Rectal smooth muscle tissue (tissue), 1 donor: ENCODE measurements at regions not wholly inside any gene's neighbourhood (a gene's known extent, or its start where the extent isn't known, plus 50 kb on each side); places are given as distances from the start of the nearest gene placed in this dataset.
A peak's percentile ranks its signal among the peaks of the same experiment; 100 is the strongest.
"Not testable (repeated sequence)": the region's sequence is repeated elsewhere in the genome, so short reads cannot be mapped to it uniquely, and the experiment has no call there.

Experiments used
- H3K27ac ChIP-seq: one replicate; pipeline ENCODE4 v1.7.0; 2013; ENCODE audit warnings: low read depth, low read length, inconsistent platforms
- H3K27me3 ChIP-seq: one replicate; pipeline ENCODE4 v1.7.0; 2013; ENCODE audit warnings: low read length; ENCODE audit not compliant: control insufficient read depth, insufficient read depth
- H3K36me3 ChIP-seq: one replicate; pipeline ENCODE4 v1.7.0; 2013; ENCODE audit warnings: low read length; ENCODE audit not compliant: control insufficient read depth, insufficient read depth
- H3K4me1 ChIP-seq: one replicate; pipeline ENCODE4 v1.7.0; 2013; ENCODE audit warnings: low read length; ENCODE audit not compliant: control insufficient read depth, insufficient read depth
- H3K4me3 ChIP-seq: one replicate; pipeline ENCODE4 v1.7.0; 2013; ENCODE audit warnings: low read length
- H3K9ac ChIP-seq: one replicate; pipeline ENCODE4 v1.7.0; 2013; ENCODE audit warnings: low read length

DNA sequence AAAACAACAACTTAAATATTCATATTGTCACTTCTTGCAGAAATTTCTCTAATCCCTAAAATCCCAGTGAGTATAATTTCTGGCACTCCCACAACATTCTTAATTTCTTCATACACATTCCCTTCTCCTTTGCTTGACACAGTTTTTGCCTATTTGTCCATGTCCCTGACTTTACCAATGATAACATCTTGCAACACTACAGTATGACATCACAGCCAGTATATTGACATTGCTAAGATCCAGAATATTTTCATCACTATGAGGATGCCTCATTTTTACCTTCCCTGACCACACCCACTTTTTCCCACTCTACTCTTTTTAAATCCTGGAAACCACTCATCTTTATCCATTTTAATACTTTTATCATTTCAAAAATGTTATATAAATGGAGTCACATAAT, 292.3 kb upstream of the GK2 start:
- no peaks in the 10 kb centered on the region for H3K27me3 ChIP-seq
- no peaks in the 10 kb centered on the region for H3K36me3 ChIP-seq
- H3K27ac ChIP-seq, result no peak overlapping the region
- H3K4me1 ChIP-seq, result no peaks in the 10 kb centered on the region
- no peak overlapping the region for H3K9ac ChIP-seq
- no peak overlapping the region for H3K4me3 ChIP-seq

DNA sequence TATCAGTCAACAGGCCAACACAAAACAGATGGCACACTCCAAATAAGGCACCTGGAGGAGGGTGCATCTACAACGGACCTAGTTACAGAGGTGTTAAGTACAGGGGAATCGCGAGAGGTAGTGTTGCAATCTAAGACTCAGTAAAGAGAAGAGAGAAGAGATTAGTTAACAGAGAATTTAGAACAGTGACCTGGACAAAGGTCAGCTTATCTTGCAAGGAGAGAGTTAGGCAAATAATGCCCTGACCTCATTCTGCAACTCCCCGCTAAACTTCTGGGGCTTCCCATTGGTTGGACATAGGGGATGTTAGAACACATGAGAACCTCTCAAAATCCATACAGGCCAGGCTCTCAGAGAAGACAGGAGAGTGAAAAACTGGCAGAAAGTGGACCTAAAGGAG, 289.4 kb upstream of the GK2 start:
- Histone ChIP-seq H3K36me3 (no peaks in the 10 kb centered on the region), H3K27ac (no peak overlapping the region), H3K27me3 (no peaks in the 10 kb centered on the region), H3K4me3 (no peak overlapping the region), H3K4me1 (no peaks in the 10 kb centered on the region), H3K9ac (no peak overlapping the region)

DNA sequence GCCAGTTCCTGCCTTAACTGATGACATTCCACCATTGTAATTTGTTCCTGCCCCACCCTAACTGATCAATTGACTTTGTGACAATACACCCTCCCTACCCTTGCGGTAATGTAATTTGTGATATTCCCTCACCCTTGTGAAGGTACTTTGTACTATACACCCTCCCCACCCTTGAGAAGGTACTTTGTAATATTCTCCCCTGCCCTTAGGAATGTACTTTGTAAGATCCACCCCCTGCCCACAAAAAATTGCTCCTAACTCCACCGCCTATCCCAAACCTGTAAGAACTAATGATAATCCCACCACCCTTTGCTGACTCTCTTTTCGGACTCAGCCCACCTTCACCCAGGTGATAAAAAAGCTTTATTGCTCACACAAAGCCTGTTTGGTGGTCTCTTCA, 288.5 kb upstream of the GK2 start:
- not testable (repeated sequence) for H3K27me3 ChIP-seq, H3K36me3 ChIP-seq, H3K4me1 ChIP-seq, H3K9ac ChIP-seq, H3K27ac ChIP-seq, H3K4me3 ChIP-seq

DNA sequence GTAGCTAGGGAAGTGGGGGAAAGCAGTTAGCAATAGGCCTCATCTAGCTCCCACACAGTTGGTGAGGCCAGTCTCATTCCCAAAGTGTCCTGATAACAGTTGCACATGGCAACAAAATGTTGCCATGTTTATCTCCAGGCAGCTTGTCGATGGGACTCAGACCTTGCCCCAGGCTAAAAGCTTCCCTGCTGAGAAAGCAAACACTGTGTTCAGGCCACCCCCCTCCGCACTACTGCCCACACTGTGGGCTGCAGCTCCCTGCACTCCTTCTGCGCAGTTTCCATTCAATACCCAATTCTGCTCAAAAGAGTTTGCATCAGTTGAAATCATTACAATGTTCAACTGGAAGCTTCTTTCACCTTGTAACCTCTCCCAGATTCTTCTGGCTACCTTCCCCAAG, 287.8 kb upstream of the GK2 start:
- H3K9ac ChIP-seq, result no peak overlapping the region
- H3K36me3 ChIP-seq, result no peaks in the 10 kb centered on the region

DNA sequence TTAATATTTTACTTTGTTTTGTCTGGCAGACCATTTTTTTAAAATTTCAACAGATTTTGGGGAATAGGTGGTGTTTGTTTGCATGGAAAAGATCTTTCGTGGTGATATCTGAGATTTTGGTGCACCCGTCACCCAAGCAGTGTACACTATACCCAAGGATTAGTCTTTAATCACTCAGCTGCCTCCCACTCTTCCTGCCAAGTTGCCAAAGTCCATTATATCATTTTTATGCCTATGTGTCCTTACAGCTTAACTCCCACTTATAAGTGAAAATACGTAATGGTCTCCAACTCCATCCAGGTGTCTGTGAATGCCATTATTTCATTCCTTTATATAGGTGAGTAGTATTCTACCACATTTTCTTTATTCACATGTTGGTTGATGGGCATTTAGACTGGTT, 281.7 kb upstream of the GK2 start:
- Histone ChIP-seq H3K4me3 (no peak overlapping the region), H3K4me1 (no peaks in the 10 kb centered on the region), H3K27ac (no peak overlapping the region), H3K27me3 (no peaks in the 10 kb centered on the region), H3K36me3 (no peaks in the 10 kb centered on the region), H3K9ac (no peak overlapping the region)

More for the DNA sequence above, 287.8 kb upstream of the GK2 start:
- Histone ChIP-seq H3K27ac (no peak overlapping the region), H3K27me3 (no peaks in the 10 kb centered on the region), H3K4me1 (no peaks in the 10 kb centered on the region), H3K4me3 (no peak overlapping the region)

DNA sequence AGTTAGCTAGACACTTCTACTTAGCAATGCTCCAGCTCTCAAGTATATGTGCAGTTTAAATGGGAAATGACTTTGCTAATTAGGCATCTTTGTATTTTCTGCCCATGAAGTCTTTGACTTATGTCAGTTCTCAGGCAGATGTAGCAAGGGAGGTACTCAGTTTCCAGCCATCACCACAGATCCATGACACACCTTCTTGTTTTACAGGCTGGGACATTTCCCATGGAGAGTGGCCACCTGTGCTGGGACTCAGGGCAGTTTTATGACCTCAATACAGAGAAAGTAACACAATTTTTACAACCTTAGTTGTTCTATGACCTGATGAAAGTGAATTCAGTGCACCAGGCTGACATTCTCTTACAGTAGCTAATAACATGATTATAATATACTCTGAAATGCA, 280.7 kb upstream of the GK2 start:
- Histone ChIP-seq H3K36me3 (no peaks in the 10 kb centered on the region), H3K4me1 (no peaks in the 10 kb centered on the region), H3K4me3 (no peak overlapping the region), H3K9ac (no peak overlapping the region), H3K27me3 (no peaks in the 10 kb centered on the region), H3K27ac (no peak overlapping the region)

DNA sequence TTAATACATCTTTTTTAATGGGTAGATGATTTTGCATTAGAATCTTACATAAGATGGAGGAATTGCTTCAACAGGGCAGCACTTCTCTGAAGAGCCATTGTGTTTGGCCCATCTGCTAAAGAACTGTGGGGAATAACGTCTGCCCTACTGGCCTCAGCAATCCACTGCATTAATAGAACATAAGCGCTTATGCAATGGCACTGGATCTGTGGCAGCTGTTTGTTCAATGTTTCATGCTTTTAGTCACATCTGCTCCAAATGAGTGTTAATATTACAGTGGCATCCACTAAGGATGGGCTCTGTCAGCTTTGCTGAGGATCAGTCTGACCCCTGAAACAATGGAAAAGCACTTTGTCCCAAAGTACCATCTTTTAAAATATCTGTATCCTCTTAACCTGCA, 279.0 kb upstream of the GK2 start:
- Histone ChIP-seq H3K9ac (no peak overlapping the region), H3K27ac (no peak overlapping the region), H3K4me3 (no peak overlapping the region), H3K27me3 (no peaks in the 10 kb centered on the region), H3K36me3 (no peaks in the 10 kb centered on the region), H3K4me1 (peaks cover 5% of the 10 kb centered on the region)

DNA sequence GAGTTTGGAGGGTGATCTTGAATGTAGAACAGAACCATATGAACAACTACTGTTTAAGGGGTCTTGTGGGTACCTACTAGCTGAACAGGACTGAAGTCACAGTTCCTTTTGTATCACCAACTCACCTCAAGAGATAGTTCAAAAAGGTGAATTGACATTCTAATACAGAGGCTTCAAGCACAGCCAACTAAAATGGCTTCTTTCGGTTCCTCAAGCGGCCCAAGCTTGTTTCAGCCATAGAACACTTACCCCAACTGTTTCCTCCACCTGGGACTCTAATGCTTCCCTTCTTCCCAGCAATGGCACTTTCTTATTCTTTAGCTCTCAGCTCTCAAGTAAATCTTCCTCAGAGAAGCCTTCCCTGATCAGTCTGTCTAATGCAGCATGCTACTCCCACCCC, 277.5 kb upstream of the GK2 start:
- H3K4me1 ChIP-seq, result peaks cover 5% of the 10 kb centered on the region
- no peak overlapping the region for H3K27ac ChIP-seq

DNA sequence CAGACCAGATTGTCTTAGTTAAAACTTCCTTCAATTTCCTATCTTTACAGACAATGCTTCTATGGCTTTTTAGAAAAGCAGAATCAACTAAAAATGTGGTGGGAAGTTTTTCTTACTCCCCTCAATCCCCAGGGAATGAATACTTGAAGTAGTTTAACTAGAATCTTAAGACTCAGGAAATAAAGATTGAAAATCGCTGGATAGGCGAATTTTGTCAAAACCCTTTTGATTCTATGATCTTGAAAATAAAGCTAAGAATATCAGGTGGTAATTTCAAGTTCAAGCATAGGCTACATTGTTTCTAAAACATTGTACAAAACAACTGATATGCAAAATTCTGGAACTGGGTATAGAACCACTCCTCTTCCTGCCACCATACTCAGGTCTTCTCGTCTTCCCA, 276.5 kb upstream of the GK2 start:
- Histone ChIP-seq H3K27me3 (no peaks in the 10 kb centered on the region), H3K36me3 (no peaks in the 10 kb centered on the region), H3K4me3 (no peak overlapping the region), H3K27ac (no peak overlapping the region), H3K4me1 (peaks cover 5% of the 10 kb centered on the region), H3K9ac (no peak overlapping the region)

More for the DNA sequence above, 277.5 kb upstream of the GK2 start:
- Histone ChIP-seq H3K27me3 (no peaks in the 10 kb centered on the region), H3K4me3 (no peak overlapping the region), H3K9ac (no peak overlapping the region), H3K36me3 (no peaks in the 10 kb centered on the region)

DNA sequence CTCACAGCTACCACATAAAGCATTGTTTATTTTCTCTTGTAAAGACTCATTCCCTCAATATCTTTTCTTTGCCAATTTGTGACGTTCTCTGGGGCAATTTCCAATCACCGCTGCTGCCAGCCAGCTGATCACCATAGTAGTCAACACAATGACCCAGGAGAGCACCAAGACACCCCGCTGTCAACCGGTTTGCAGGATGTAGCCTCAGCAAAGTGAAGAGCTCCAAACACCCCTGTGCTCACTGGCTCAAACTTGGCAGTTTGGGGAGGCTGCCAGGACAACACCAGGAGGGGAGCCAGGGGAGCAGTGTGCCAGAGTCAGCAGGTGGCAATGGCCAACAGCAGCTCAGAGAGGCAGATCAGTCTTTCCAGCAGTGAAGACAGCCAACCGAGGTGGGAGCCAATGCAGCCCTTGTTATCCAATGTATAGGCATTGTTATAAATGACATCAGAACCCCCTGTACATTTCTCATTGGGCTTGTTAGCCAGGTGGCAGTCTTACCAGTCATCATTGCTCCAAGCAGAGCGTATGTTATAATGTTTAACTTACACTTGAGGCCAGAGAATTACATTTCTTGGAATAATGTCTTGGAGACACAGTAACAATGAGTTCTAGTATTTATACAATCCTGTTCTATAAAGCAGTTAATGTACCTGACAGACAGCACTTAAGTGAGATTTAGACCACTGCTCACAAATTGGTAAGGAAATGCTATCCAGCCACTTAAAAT, 274.9 kb upstream of the GK2 start:
- no peaks in the 10 kb centered on the region for H3K36me3 ChIP-seq
- peak overlapping the region; percentile 12 for H3K27ac ChIP-seq
- peaks cover 5% of the 10 kb centered on the region for H3K4me1 ChIP-seq
- no peaks in the 10 kb centered on the region for H3K27me3 ChIP-seq
- no peak overlapping the region for H3K4me3 ChIP-seq
- H3K9ac ChIP-seq, result no peak overlapping the region

DNA sequence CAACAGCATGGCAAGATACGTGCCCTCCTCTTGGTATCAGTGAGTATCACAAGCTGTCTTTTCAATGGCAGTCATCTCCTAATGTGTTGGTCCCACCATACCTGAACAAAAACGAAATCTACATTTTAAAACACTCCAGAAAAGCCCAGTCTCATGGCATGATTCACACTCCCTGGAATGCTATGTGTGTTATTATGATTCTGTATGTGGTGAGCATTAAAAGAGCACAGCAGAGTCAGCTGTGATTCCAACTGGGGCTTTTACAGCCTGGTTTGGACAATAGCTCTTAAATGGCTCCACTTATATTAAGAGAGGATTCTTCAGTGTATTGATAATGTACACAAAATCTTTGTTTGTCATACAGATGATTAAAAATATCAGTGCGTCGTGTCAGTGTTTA, 274.1 kb upstream of the GK2 start:
- Histone ChIP-seq H3K9ac (no peak overlapping the region), H3K4me1 (peaks cover 5% of the 10 kb centered on the region), H3K36me3 (no peaks in the 10 kb centered on the region), H3K27ac (peak overlapping the region; percentile 12), H3K4me3 (no peak overlapping the region), H3K27me3 (no peaks in the 10 kb centered on the region)

DNA sequence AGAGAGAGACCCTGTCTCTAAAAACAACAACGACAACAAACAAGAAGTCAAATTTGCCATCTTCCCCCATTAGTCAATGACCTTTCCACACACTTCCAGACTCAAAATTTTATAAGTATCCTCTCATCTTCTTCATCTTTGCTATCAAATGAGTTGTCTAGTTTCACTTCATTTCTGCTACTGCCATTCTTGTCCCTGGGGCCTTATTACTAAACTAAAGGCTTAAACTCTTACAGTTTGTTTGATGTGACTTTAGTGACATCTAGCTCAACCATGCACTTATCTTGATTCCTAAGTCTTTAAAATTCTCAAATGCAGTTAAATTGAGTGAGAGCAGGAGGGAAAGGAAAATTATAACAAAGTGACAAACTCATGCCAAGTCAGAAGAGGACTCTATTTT, 271.8 kb upstream of the GK2 start:
- Histone ChIP-seq H3K4me1 (peaks cover 5% of the 10 kb centered on the region), H3K4me3 (no peak overlapping the region), H3K27me3 (no peaks in the 10 kb centered on the region), H3K27ac (no peak overlapping the region), H3K9ac (no peak overlapping the region), H3K36me3 (no peaks in the 10 kb centered on the region)

DNA sequence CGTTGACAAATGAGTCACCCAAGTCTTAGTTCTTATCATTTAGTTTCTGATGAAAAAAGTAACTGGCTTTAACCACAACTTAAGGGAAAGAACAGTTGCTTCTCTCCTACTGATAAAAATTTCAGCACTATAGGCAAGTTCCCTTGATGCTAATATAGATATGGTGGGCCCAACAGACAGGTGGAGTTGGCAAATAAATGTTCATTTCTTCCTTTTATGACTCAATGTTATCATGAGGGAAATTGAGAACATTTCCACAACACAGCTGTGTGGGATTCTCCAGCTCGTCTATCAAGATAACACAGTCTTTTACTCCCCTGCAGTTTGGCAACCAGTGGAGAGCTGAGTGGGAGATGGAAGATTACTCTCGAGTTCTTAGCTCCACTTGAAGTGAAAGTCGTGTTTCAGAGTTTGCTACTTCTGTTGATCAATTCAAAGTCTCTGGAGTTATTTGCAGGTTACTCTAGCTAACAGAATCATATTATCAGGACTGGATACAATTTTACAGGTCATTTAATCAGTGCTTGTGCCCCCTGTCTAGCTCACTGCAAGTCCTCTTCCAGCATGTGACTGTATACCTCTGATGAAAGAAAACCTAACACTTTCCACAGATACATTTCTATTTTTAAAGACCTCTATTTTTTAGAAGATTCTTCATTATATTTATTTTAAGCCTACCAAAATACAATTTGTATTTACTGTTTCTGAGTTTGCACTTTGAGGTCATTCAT, 270.6 kb upstream of the GK2 start:
- no peak overlapping the region for H3K4me3 ChIP-seq
- no peaks in the 10 kb centered on the region for H3K27me3 ChIP-seq
- no peaks in the 10 kb centered on the region for H3K36me3 ChIP-seq
- H3K9ac ChIP-seq, result no peak overlapping the region
- H3K27ac ChIP-seq, result no peak overlapping the region
- H3K4me1 ChIP-seq, result peaks cover 5% of the 10 kb centered on the region
